A549 (cell line): ENCODE measurements at regions not wholly inside any gene's neighbourhood (a gene's known extent, or its start where the extent isn't known, plus 50 kb on each side); places are given as distances from the start of the nearest gene placed in this dataset.

ENCODE experiments used
- BCL3 ChIP-seq: fragments of >200 bp; sonication (Bioruptor Twin); formaldehyde crosslinking; IDR thresholded peaks from 3 replicates; pipeline ENCODE4 v1.6.1; 2016
- CTCF ChIP-seq: fragments of >200 bp; sonication (Bioruptor Twin); formaldehyde crosslinking; IDR thresholded peaks from 3 replicates; pipeline ENCODE4 v1.5.1; 2016
- RAD21 ChIP-seq, 2 experiments: fragments of >200 bp in 1 of 2; sonication (Bioruptor Twin) in 1 of 2; formaldehyde crosslinking in 1 of 2; IDR thresholded peaks in 1 of 2; conservative IDR thresholded peaks in 1 of 2; 2 replicates in 1 of 2; 3 replicates in 1 of 2; pipeline ENCODE4 v1.6.1; 2012 to 2018; ENCODE audit warnings: inconsistent platforms in 1 of 2

- no peak for TF ChIP-seq CTCF
- TF ChIP-seq RAD21 (conservative IDR thresholded peaks at IDR 0.05 in 1 of 2, IDR thresholded peaks at IDR 0.05 in 1 of 2): no peak
- no peak for TF ChIP-seq BCL3
Observed at GRCh38 chr14:101122237-101123141, 219.0 kb upstream of the RTL1 start.
